ENCODE measurements at regions not wholly inside any gene's neighbourhood (a gene's known extent, or its start where the extent isn't known, plus 50 kb on each side); places are given as distances from the start of the nearest gene placed in this dataset.
A peak's percentile ranks its signal among the peaks of the same experiment; 100 is the strongest.

DNA sequence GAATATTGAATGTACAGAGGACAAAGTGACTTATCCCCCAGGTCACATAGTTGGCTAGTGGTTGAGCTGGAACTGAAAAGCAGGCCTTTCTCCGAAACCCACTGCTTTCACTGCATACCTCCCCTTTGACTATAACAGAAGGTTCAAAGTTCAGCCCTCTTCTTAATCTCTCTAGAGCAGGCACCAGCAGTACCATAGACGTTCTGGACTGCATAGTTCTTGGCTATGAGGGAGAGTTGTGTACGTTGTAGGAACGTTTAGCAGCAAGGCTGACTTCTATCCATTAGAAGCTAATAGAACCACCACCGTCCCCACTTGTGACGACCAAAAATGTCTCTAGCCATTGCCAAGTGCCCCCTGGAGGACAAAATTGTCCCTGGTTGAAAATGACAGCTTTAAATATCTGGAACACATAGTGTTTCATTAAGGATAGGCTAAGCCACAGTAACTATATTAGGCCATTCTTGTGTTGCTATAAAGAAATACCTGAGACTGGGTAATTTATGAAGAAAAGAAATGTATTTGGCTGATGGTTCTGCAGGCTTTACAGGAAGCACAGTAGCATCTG, 123.8 kb upstream of the MTHFD1L start:
- no peaks in the 10 kb centered on the region for H3K9me3 ChIP-seq (ENCODE audit: control insufficient read depth in 2 of 2, insufficient read depth in 1 of 2, low read depth in 1 of 2, low read length in 1 of 2)
- no peak overlapping the region for H3K4me3 ChIP-seq (ENCODE audit: low read depth in 1 of 2, low read length in 2 of 2)
- H3K27me3 ChIP-seq (ENCODE audit: control insufficient read depth in 1 of 2, insufficient read depth in 2 of 2, low read length in 2 of 2), result no peaks in the 10 kb centered on the region
- H3K27ac ChIP-seq (ENCODE audit: low read depth in 2 of 2, low read length in 1 of 2), result no peak overlapping the region
- 68 to 72% methylated on average over 6 of the region's 6 CpGs for WGBS, 2 donors
- no peaks in the 10 kb centered on the region for H3K4me1 ChIP-seq (ENCODE audit: control insufficient read depth in 2 of 2, insufficient read depth in 2 of 2, low read length in 1 of 2)
- H3K36me3 ChIP-seq (ENCODE audit: control insufficient read depth in 2 of 2, insufficient read depth in 2 of 2, low read length in 1 of 2), result no peaks in the 10 kb centered on the region

DNA sequence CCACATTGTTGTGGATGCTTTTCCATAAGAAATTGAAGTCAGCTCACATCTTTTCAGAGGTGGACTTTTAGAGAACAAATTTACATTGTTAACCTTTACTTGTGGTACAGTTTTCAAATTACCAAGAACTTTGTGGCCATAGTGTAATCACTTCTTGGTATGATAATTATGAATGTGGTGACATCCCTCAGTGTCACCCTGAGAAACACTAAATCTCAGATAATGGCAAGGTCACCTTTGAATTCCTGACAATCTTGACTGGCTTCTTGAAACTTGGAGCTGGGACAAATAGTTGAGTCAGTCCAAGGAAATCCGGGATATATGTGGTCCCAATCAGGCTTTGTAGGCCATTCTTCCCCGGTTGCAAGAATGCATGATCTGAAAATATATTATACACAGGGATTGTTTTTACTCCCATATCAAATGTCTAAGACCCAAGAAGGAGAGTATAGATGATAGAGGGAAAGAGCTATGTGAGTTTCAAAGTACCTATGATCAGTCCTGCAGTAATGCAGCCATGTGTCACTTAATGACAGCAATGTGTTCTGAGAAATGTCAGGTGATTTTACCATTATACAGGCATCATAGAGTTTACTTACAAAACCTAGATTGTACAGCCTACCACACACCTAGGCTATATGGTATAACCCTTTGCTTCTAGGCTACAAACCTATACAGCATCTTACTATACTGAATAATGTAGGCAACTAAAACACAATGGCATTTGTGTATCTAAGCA, 120.8 kb upstream of the MTHFD1L start:
- H3K27me3 ChIP-seq (ENCODE audit: control insufficient read depth in 1 of 2, insufficient read depth in 2 of 2, low read length in 2 of 2), result no peaks in the 10 kb centered on the region
- H3K4me3 ChIP-seq (ENCODE audit: low read depth in 1 of 2, low read length in 2 of 2), result no peak overlapping the region
- no peaks in the 10 kb centered on the region for H3K4me1 ChIP-seq (ENCODE audit: control insufficient read depth in 2 of 2, insufficient read depth in 2 of 2, low read length in 1 of 2)
- no peaks in the 10 kb centered on the region for H3K9me3 ChIP-seq (ENCODE audit: control insufficient read depth in 2 of 2, insufficient read depth in 1 of 2, low read depth in 1 of 2, low read length in 1 of 2)
- no peak overlapping the region for H3K27ac ChIP-seq (ENCODE audit: low read depth in 2 of 2, low read length in 1 of 2)
- H3K36me3 ChIP-seq (ENCODE audit: control insufficient read depth in 2 of 2, insufficient read depth in 2 of 2, low read length in 1 of 2), result no peaks in the 10 kb centered on the region
- 82 to 84% methylated on average over 2 of the region's 2 CpGs for WGBS, 2 donors

- no peaks in the 10 kb centered on the region for H3K27me3 ChIP-seq (ENCODE audit: control insufficient read depth in 1 of 2, insufficient read depth in 2 of 2, low read length in 2 of 2)
- H3K4me3 ChIP-seq (ENCODE audit: low read depth in 1 of 2, low read length in 2 of 2), result no peak overlapping the region
- no peaks in the 10 kb centered on the region for H3K9me3 ChIP-seq (ENCODE audit: control insufficient read depth in 2 of 2, insufficient read depth in 1 of 2, low read depth in 1 of 2, low read length in 1 of 2)
- no peaks in the 10 kb centered on the region for H3K4me1 ChIP-seq (ENCODE audit: control insufficient read depth in 2 of 2, insufficient read depth in 2 of 2, low read length in 1 of 2)
- no peaks in the 10 kb centered on the region for H3K36me3 ChIP-seq (ENCODE audit: control insufficient read depth in 2 of 2, insufficient read depth in 2 of 2, low read length in 1 of 2)
- no peak overlapping the region for H3K27ac ChIP-seq (ENCODE audit: low read depth in 2 of 2, low read length in 1 of 2)
- 59 to 85% methylated on average over 7 of the region's 7 CpGs for WGBS, 2 donors
Measured at GRCh38 chr6:150745896-150746295, 119.6 kb upstream of the MTHFD1L start.

- Histone ChIP-seq H3K9me3 (ENCODE audit: control insufficient read depth in 2 of 2, insufficient read depth in 1 of 2, low read depth in 1 of 2, low read length in 1 of 2) (no peaks in the 10 kb centered on the region), H3K27ac (ENCODE audit: low read depth in 2 of 2, low read length in 1 of 2) (no peak overlapping the region), H3K27me3 (ENCODE audit: control insufficient read depth in 1 of 2, insufficient read depth in 2 of 2, low read length in 2 of 2) (no peaks in the 10 kb centered on the region), H3K4me1 (ENCODE audit: control insufficient read depth in 2 of 2, insufficient read depth in 2 of 2, low read length in 1 of 2) (no peaks in the 10 kb centered on the region), H3K4me3 (ENCODE audit: low read depth in 1 of 2, low read length in 2 of 2) (no peak overlapping the region), H3K36me3 (ENCODE audit: control insufficient read depth in 2 of 2, insufficient read depth in 2 of 2, low read length in 1 of 2) (no peaks in the 10 kb centered on the region)
- WGBS, 2 donors, result 48 to 54% methylated on average over 4 of the region's 4 CpGs
Measured at GRCh38 chr6:150747155-150747554, 118.3 kb upstream of the MTHFD1L start.

DNA sequence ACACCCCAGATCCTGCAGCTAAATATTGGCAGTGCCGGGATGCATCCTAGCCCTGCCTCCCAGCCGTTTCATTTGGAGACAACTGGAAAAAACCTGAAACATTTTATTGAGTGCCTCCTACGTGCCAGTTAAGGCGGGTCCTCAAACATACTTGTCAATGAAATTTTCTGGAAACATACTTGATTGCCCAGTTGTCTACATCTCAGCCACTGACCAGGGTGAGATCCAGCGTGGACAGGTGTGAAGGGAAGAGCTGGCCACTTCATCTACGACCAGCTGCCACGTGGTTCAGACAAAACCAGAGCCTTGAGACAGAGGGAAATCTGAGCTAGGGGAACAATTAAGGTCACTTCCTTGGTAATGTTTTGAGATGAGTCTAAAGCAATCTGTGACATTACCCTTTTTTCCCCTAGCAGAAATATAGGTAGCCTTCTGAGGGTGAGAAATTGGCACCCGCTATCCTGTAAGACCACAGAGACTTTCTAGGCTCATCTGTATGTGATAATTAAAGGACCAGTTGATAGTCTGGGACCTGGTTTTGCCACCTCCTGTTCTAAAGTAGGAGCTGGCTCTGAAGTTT, 116.3 kb upstream of the MTHFD1L start:
- Histone ChIP-seq H3K9me3 (ENCODE audit: control insufficient read depth in 2 of 2, insufficient read depth in 1 of 2, low read depth in 1 of 2, low read length in 1 of 2) (no peaks in the 10 kb centered on the region), H3K27me3 (ENCODE audit: control insufficient read depth in 1 of 2, insufficient read depth in 2 of 2, low read length in 2 of 2) (no peaks in the 10 kb centered on the region), H3K4me3 (ENCODE audit: low read depth in 1 of 2, low read length in 2 of 2) (no peak overlapping the region), H3K36me3 (ENCODE audit: control insufficient read depth in 2 of 2, insufficient read depth in 2 of 2, low read length in 1 of 2) (no peaks in the 10 kb centered on the region), H3K4me1 (ENCODE audit: control insufficient read depth in 2 of 2, insufficient read depth in 2 of 2, low read length in 1 of 2) (no peaks in the 10 kb centered on the region), H3K27ac (ENCODE audit: low read depth in 2 of 2, low read length in 1 of 2) (no peak overlapping the region)
- WGBS, 2 donors, result 80% methylated on average over 8 of the region's 8 CpGs

DNA sequence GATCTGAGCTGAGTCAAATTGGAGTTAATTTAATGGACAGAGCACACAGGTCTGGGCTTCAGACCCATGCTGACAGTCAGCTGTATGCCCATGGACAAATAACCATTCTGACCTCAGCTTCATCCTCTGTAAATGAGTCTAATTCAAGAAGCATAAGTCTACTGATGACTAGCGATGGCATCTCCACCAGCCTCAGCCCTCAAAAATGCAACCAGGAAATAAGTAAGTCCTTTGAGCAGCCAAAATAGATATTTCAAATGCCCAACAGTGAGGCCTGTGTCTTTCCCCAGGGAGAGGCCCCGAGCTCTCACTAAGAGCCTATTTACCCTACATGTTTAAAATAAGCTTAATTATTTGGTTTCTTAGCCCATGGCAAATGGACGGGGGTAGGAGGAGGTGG, 114.2 kb upstream of the MTHFD1L start:
- no peaks in the 10 kb centered on the region for H3K9me3 ChIP-seq (ENCODE audit: control insufficient read depth in 2 of 2, insufficient read depth in 1 of 2, low read depth in 1 of 2, low read length in 1 of 2)
- no peaks in the 10 kb centered on the region for H3K4me1 ChIP-seq (ENCODE audit: control insufficient read depth in 2 of 2, insufficient read depth in 2 of 2, low read length in 1 of 2)
- no peaks in the 10 kb centered on the region for H3K27me3 ChIP-seq (ENCODE audit: control insufficient read depth in 1 of 2, insufficient read depth in 2 of 2, low read length in 2 of 2)
- H3K36me3 ChIP-seq (ENCODE audit: control insufficient read depth in 2 of 2, insufficient read depth in 2 of 2, low read length in 1 of 2), result no peaks in the 10 kb centered on the region
- WGBS, 2 donors, result 87 to 91% methylated on average over 3 of the region's 3 CpGs
- H3K27ac ChIP-seq (ENCODE audit: low read depth in 2 of 2, low read length in 1 of 2), result peak overlapping the region in 1 of 2 donors; percentile 29
- H3K4me3 ChIP-seq (ENCODE audit: low read depth in 1 of 2, low read length in 2 of 2), result no peak overlapping the region

GRCh38 chr6:150752409-150752808, 113.1 kb upstream of the MTHFD1L start:
- Histone ChIP-seq H3K4me3 (ENCODE audit: low read depth in 1 of 2, low read length in 2 of 2) (no peak overlapping the region), H3K27me3 (ENCODE audit: control insufficient read depth in 1 of 2, insufficient read depth in 2 of 2, low read length in 2 of 2) (no peaks in the 10 kb centered on the region), H3K9me3 (ENCODE audit: control insufficient read depth in 2 of 2, insufficient read depth in 1 of 2, low read depth in 1 of 2, low read length in 1 of 2) (no peaks in the 10 kb centered on the region), H3K27ac (ENCODE audit: low read depth in 2 of 2, low read length in 1 of 2) (no peak overlapping the region), H3K36me3 (ENCODE audit: control insufficient read depth in 2 of 2, insufficient read depth in 2 of 2, low read length in 1 of 2) (no peaks in the 10 kb centered on the region), H3K4me1 (ENCODE audit: control insufficient read depth in 2 of 2, insufficient read depth in 2 of 2, low read length in 1 of 2) (no peaks in the 10 kb centered on the region)
- WGBS, 2 donors, result 50 to 70% methylated on average over 2 of the region's 2 CpGs

DNA sequence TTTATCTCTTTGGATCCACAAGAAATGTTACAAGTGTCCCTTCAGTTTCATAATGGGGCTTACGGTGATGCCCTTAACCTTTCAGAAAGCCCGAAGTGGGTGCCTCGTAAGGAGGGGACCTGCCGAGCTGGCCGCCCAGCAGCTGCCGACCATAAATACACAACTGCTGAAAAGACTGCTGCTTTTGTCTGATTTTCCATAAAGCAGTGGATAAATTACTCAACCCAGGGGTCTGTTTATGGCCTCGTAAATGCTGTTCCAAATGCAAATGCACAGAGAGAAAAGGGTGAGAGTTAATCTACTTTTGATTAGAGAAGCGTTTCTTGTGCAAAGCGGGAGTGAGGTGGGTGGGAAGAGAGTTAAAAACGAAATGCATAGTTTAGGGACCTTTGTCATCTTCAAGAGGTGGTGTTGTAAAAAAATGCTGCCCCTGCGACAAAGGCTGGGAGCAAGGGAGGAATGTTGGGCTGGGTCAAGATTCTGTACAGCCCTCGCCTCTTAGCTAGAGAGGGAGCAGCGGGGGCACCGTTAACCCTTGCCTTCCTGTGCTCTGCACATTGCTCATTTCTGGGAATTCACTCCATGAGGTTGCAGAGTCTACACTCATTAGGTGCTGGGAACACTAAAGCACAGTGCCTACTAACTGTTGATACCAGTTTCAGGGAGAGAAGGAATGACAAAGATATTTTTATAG, 112.0 kb upstream of the MTHFD1L start:
- WGBS, 2 donors, result 51 to 60% methylated on average over 14 of the region's 14 CpGs
- no peak overlapping the region for H3K27ac ChIP-seq (ENCODE audit: low read depth in 2 of 2, low read length in 1 of 2)
- H3K27me3 ChIP-seq (ENCODE audit: control insufficient read depth in 1 of 2, insufficient read depth in 2 of 2, low read length in 2 of 2), result no peaks in the 10 kb centered on the region
- no peaks in the 10 kb centered on the region for H3K36me3 ChIP-seq (ENCODE audit: control insufficient read depth in 2 of 2, insufficient read depth in 2 of 2, low read length in 1 of 2)
- no peaks in the 10 kb centered on the region for H3K9me3 ChIP-seq (ENCODE audit: control insufficient read depth in 2 of 2, insufficient read depth in 1 of 2, low read depth in 1 of 2, low read length in 1 of 2)
- no peaks in the 10 kb centered on the region for H3K4me1 ChIP-seq (ENCODE audit: control insufficient read depth in 2 of 2, insufficient read depth in 2 of 2, low read length in 1 of 2)
- no peak overlapping the region for H3K4me3 ChIP-seq (ENCODE audit: low read depth in 1 of 2, low read length in 2 of 2)

DNA sequence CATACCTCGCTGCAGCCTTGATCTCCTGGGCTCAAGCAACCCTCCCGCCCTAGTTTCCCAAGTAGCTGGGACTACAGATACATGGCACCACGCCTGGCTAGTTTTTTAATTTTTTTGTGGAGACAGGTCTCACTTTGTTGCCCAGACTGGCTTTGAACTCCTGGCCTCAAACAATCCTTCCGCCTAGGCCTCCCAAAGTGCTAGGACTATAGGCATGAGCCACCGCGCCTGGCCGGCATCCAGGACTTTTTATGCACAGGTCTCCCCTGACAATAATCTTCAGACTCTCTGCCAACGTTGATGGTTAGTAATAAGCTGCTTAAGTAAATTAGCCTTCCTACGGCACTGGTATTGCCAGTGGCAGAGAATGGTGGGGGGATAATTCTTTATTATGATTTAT, 110.5 kb upstream of the MTHFD1L start:
- WGBS, 2 donors, result 66 to 73% methylated on average over 9 of the region's 9 CpGs
- no peak overlapping the region for H3K27ac ChIP-seq (ENCODE audit: low read depth in 2 of 2, low read length in 1 of 2)

More for the DNA sequence above, 110.5 kb upstream of the MTHFD1L start:
- H3K9me3 ChIP-seq (ENCODE audit: control insufficient read depth in 2 of 2, insufficient read depth in 1 of 2, low read depth in 1 of 2, low read length in 1 of 2), result no peaks in the 10 kb centered on the region
- H3K4me3 ChIP-seq (ENCODE audit: low read depth in 1 of 2, low read length in 2 of 2), result no peak overlapping the region
- no peaks in the 10 kb centered on the region for H3K27me3 ChIP-seq (ENCODE audit: control insufficient read depth in 1 of 2, insufficient read depth in 2 of 2, low read length in 2 of 2)
- H3K4me1 ChIP-seq (ENCODE audit: control insufficient read depth in 2 of 2, insufficient read depth in 2 of 2, low read length in 1 of 2), result no peaks in the 10 kb centered on the region
- no peaks in the 10 kb centered on the region for H3K36me3 ChIP-seq (ENCODE audit: control insufficient read depth in 2 of 2, insufficient read depth in 2 of 2, low read length in 1 of 2)
